HG03378 (cell line): ENCODE measurements at regions not wholly inside any gene's neighbourhood (a gene's known extent, or its start where the extent isn't known, plus 50 kb on each side); places are given as distances from the start of the nearest gene placed in this dataset.

Experiments used
- ATAC-seq: cut with Tn5 transposase; IDR thresholded peaks from one replicate; pipeline ENCODE4 v1.9.1; 2021; ENCODE audit warnings: mild to moderate bottlenecking, moderate library complexity; ENCODE audit not compliant: unreplicated experiment

- ATAC-seq: no peak
Measured at GRCh38 chr21:25385341-25385740, 221.9 kb downstream of the MRPL39 start.

GRCh38 chr21:25384782-25385181 lies 222.5 kb downstream of the MRPL39 start:
- no peak for ATAC-seq

DNA sequence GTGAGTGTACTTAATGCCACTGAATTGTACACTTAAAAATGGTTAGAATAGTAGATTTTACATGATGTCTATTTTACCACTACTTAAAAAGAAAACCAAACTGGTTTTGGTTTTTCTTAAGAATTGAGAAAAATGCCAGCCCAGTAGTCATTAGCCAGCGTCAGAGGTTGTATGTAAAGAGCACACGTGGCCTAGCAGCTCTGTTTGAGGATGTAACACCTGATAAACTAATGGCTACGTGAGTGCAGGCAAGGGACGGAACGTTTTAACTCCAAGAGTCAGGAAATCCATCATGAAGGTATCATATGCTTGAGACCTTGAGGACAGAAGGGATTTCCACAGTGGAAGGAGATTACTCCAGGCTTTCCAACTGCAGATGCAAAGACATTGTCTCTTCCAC lies 223.7 kb downstream of the MRPL39 start:
- no peak for ATAC-seq

- no peak for ATAC-seq
Measured at GRCh38 chr21:25381936-25382452, 225.3 kb downstream of the MRPL39 start.

GRCh38 chr21:25375675-25376074 lies 231.6 kb downstream of the MRPL39 start:
- ATAC-seq: no peak

DNA sequence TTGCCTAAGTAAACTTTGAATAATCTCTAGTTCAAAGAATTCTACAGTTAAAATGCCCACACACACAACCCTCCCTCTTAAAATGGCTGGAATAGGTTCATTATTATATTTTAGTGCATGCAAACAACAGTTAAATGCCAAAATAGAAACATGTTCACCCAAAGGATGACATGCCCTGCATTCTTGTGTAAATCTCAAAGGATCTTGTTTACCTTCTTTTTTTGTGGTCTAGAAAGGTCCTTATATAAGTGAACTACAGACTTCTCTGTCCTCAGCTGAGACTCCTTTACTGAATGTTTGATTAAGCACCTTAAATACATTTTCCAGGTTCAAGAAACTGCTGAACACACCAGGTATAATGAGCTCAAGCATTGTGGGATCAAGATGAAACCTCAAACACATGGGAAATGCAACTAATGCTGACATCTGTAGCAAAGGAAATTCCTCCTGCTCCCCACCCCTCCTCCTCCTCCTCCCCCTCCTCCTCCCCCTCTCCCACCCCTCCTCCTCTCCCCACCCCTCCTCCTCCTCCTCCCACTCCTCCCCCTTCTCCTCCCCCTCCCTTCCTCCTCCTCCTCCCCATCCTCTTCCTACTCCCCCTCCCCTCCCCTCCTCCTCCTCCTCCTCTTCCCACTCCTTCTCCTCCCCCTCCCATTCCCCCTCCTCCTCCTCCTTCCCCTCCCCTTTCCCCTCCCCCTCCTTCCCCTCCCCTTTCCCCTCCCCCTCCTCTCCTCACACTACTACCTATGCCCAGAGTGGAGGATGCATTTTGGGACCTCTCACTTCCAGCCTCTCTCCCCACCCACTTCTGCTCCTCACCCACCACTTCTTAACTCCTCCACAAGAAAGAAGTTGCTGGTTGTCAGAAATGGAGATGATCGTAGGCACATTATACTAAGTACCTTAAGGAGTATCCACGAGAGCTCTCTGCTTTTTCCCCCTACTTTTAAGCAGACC lies 233.9 kb downstream of the MRPL39 start:
- no peak for ATAC-seq

DNA sequence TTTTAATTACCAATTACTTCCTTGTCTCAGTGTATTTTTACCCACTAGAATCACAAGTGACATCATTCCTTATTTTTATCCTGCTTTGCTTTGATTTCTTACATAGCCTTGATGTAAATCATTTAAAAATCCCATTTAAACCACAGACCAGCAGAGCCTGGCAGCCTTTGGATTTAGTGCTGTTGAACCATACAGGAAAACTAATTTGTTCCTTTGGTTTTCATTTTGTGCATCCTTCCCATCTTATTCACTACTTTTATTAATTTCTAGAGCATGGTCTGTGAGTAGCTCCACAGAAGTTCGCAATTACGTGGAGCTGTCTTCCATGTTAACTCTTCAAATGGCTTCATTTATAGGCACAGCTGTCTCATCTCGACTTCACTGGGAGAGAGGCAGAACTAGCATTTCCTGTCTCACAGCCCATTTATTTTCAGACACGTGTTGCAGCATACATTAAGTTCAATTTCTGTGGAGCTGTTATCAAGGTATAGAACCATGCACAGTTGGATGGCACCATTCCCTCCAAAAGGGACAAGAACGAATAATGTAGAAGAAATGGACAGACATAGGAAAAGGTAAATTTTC lies 235.3 kb downstream of the MRPL39 start:
- no peak for ATAC-seq

DNA sequence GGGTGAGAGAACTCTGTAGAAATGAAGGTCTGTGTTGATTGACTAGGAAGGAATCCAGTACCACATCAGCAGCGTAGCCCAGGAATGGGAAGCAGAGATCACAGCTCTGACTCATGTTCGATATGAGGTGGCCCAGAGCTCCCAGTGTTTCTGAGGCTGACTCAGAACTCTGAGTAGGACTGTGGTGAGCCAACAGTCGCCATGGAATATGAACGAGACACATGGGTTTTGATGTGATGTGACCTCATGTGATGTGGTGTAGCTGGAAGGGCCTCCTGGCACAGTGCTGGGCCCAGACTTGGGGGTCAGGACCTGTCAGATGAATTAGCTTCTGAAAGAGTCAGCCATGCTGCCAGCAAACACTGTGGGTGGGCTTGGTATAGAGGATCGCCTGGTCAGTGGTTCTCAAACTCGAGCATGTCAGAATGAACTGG lies 237.0 kb downstream of the MRPL39 start:
- no peak for ATAC-seq

- no peak for ATAC-seq
Measured at GRCh38 chr21:25369524-25370300, 237.6 kb downstream of the MRPL39 start.

DNA sequence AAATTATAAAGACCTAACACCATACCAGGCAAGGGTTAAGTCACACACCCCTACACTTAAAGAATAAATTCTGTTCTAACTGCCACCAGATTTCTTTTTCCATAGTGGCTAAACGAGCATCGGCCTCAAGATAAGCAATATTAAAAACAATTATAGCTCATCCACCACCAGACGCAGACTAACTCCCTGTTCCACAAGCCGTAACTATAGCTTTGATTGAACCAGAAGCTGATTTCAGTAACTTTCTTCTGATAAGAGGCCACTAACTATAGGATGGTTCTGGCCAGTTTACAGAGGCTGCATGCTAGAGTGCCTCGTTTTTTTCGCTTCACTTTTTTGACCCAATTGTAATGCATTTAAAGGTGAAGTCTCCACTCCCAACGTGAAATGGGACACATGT lies 238.8 kb downstream of the MRPL39 start:
- ATAC-seq: no peak

GRCh38 chr21:25366116-25366515 lies 241.2 kb downstream of the MRPL39 start:
- no peak for ATAC-seq

- no peak for ATAC-seq
Measured at GRCh38 chr21:25362375-25363267, 244.7 kb downstream of the MRPL39 start.

DNA sequence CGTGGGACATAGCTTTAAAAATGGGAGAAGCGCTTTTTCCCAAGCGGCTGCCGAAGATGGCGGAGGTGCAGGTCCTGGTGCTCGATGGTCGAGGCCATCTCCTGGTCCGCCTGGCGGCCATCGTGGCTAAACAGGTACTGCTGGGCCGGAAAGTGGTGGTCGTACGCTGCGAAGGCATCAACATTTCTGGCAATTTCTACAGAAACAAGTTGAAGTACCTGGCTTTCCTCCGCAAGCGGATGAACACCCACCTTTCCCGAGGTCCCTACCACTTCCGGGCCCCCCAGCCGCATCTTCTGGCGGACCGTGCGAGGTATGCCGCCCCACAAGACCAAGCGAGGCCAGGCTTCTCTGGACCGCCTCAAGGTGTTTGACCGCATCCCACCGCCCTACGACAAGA lies 245.5 kb downstream of the MRPL39 start:
- no peak for ATAC-seq

DNA sequence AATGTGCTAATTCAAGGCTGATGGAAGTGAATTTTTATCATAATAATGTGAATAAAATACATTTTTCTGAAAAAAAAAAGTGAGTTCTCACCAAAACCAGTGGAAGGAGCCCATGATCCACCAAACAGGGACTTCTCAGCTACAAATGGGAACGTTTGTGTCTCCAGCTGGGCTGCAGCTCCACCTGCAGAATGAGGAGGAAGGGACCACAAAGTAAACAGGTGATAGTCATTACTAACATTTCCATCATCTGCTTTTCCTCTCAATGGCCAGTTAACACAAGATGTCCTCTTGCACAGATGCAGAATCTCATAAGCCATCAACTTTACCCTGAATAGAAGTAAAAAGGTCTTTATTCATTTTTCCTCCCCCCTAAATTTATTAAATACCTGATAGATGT lies 246.2 kb downstream of the MRPL39 start:
- no peak for ATAC-seq

GRCh38 chr21:25360593-25360992 lies 246.7 kb downstream of the MRPL39 start:
- ATAC-seq: no peak

DNA sequence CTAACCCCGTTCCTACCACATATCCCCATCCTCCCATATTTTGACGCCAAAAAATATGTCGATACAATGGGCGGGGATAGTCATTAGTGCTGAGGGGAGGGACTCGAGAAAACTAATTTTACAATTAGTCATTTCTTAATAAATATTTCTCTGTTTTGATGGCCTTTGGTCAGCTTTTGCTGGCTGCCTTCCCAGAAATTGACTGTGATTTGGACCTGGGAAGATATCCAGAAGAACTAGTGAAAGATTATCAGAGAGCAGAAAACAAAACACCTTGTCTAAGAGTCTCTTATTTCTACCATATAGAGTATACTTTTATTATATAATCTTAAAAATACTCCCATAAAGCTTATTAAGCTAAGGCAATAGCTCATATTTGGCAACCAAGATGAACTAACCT lies 247.6 kb downstream of the MRPL39 start:
- ATAC-seq: no peak

GRCh38 chr21:25350056-25350455 lies 257.2 kb downstream of the MRPL39 start:
- ATAC-seq: no peak

DNA sequence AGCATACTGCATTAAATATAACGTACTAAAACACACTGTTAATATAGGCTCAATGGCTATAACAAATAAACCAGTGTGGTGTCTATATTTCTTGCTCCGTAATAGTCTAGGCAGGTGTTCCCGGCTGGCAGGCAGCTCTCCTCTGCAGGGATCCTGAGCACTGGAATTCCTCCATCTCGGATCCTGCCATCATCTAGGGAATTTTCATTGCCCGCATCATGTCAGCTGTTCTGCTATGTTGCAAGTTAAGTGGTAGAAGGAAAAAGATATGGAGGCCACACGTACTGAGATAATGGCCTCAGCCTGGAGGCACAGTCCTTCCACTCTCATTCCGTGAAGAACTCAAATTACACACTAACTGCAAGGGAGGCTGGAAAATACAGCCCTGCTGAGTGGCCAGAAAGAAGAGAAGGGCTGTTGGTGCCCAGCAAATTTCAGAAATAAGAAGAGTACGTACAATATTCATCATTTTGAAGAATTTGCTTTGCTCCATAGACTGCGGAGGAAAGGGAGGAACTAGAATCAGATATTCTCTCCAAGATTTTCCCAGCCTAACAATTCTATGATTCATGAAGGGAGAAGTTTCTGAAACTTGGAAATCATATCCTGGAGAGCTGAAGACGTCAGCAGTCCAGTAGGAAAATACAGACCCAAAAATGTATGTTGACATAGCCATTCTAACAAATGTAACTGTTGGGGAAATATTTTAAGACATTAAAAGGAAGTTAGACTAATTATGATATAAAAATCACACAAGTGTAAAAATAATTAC lies 263.3 kb downstream of the MRPL39 start:
- no peak for ATAC-seq

GRCh38 chr21:25342816-25343215 lies 264.5 kb downstream of the MRPL39 start:
- no peak for ATAC-seq

GRCh38 chr21:25341981-25342380 lies 265.3 kb downstream of the MRPL39 start:
- ATAC-seq: no peak
